Mononuclear cell (primary cell): ENCODE measurements at regions not wholly inside any gene's neighbourhood (a gene's known extent, or its start where the extent isn't known, plus 50 kb on each side); places are given as distances from the start of the nearest gene placed in this dataset.

ENCODE experiments used
- H3K27me3 ChIP-seq: 2 replicates; pipeline ENCODE4 v1.6.0; 2011; ENCODE audit warnings: low read length, control low read depth; ENCODE audit not compliant: insufficient read depth
- H3K4me1 ChIP-seq: 2 replicates; pipeline ENCODE4 v1.5.1; 2011; ENCODE audit warnings: mild to moderate bottlenecking, low read length, control low read depth; ENCODE audit not compliant: insufficient read depth
- H3K4me3 ChIP-seq: 2 replicates; pipeline ENCODE4 v1.5.1; 2011; ENCODE audit warnings: mild to moderate bottlenecking, low read length, moderate library complexity
- H3K9me3 ChIP-seq: 2 replicates; pipeline ENCODE4 v1.5.1; 2011; ENCODE audit warnings: low read depth, mild to moderate bottlenecking, control low read depth, low read length

GRCh38 chr2:41663056-41663455 lies 384.8 kb upstream of the PKDCC start:
- no peaks in the 10 kb centered on the region for H3K9me3 ChIP-seq
- no peak overlapping the region for H3K4me3 ChIP-seq
- H3K4me1 ChIP-seq: no peaks in the 10 kb centered on the region
- no peaks in the 10 kb centered on the region for H3K27me3 ChIP-seq

GRCh38 chr2:41668529-41668928 lies 379.3 kb upstream of the PKDCC start:
- Histone ChIP-seq H3K9me3 (no peaks in the 10 kb centered on the region), H3K27me3 (no peaks in the 10 kb centered on the region), H3K4me3 (no peak overlapping the region), H3K4me1 (peaks cover 4% of the 10 kb centered on the region)

GRCh38 chr2:41678639-41679038 lies 369.2 kb upstream of the PKDCC start:
- no peaks in the 10 kb centered on the region for H3K27me3 ChIP-seq
- H3K9me3 ChIP-seq: no peaks in the 10 kb centered on the region
- no peaks in the 10 kb centered on the region for H3K4me1 ChIP-seq
- no peak overlapping the region for H3K4me3 ChIP-seq

- Histone ChIP-seq H3K4me3 (no peak overlapping the region), H3K9me3 (no peaks in the 10 kb centered on the region), H3K4me1 (no peaks in the 10 kb centered on the region), H3K27me3 (no peaks in the 10 kb centered on the region)
Measured at GRCh38 chr2:41686156-41686555, 361.7 kb upstream of the PKDCC start.

GRCh38 chr2:41691561-41691960 lies 356.3 kb upstream of the PKDCC start:
- Histone ChIP-seq H3K4me3 (no peak overlapping the region), H3K4me1 (no peaks in the 10 kb centered on the region), H3K27me3 (no peaks in the 10 kb centered on the region), H3K9me3 (no peaks in the 10 kb centered on the region)

GRCh38 chr2:41694536-41695049 lies 353.2 kb upstream of the PKDCC start:
- Histone ChIP-seq H3K4me3 (no peak overlapping the region), H3K27me3 (peaks cover 4% of the 10 kb centered on the region), H3K4me1 (no peaks in the 10 kb centered on the region), H3K9me3 (no peaks in the 10 kb centered on the region)

GRCh38 chr2:41695198-41696113 lies 352.4 kb upstream of the PKDCC start:
- peaks cover 4% of the 10 kb centered on the region for H3K27me3 ChIP-seq
- H3K9me3 ChIP-seq: no peaks in the 10 kb centered on the region
- no peak overlapping the region for H3K4me3 ChIP-seq

GRCh38 chr2:41697389-41697788 lies 350.4 kb upstream of the PKDCC start:
- Histone ChIP-seq H3K4me3 (no peak overlapping the region), H3K27me3 (peaks cover 4% of the 10 kb centered on the region), H3K4me1 (no peaks in the 10 kb centered on the region), H3K9me3 (no peaks in the 10 kb centered on the region)

More at GRCh38 chr2:41695198-41696113, 352.4 kb upstream of the PKDCC start:
- no peaks in the 10 kb centered on the region for H3K4me1 ChIP-seq

- no peaks in the 10 kb centered on the region for H3K9me3 ChIP-seq
- H3K4me1 ChIP-seq: no peaks in the 10 kb centered on the region
- peaks cover 4% of the 10 kb centered on the region for H3K27me3 ChIP-seq
- H3K4me3 ChIP-seq: no peak overlapping the region
Measured at GRCh38 chr2:41698678-41699422, 349.0 kb upstream of the PKDCC start.

GRCh38 chr2:41701231-41701630 lies 346.6 kb upstream of the PKDCC start:
- Histone ChIP-seq H3K4me1 (no peaks in the 10 kb centered on the region), H3K27me3 (peaks cover 4% of the 10 kb centered on the region), H3K9me3 (no peaks in the 10 kb centered on the region), H3K4me3 (no peak overlapping the region)

- H3K4me3 ChIP-seq: no peak overlapping the region
- H3K4me1 ChIP-seq: no peaks in the 10 kb centered on the region
- H3K9me3 ChIP-seq: no peaks in the 10 kb centered on the region
- peaks cover 4% of the 10 kb centered on the region for H3K27me3 ChIP-seq
Measured at GRCh38 chr2:41703123-41703522, 344.7 kb upstream of the PKDCC start.

GRCh38 chr2:41705634-41706033 lies 342.2 kb upstream of the PKDCC start:
- Histone ChIP-seq H3K4me3 (no peak overlapping the region), H3K9me3 (no peaks in the 10 kb centered on the region), H3K4me1 (no peaks in the 10 kb centered on the region), H3K27me3 (no peaks in the 10 kb centered on the region)

- Histone ChIP-seq H3K27me3 (no peaks in the 10 kb centered on the region), H3K4me1 (no peaks in the 10 kb centered on the region), H3K9me3 (no peaks in the 10 kb centered on the region), H3K4me3 (no peak overlapping the region)
Measured at GRCh38 chr2:41706286-41706685, 341.5 kb upstream of the PKDCC start.

- no peaks in the 10 kb centered on the region for H3K27me3 ChIP-seq
- H3K9me3 ChIP-seq: no peaks in the 10 kb centered on the region
- no peaks in the 10 kb centered on the region for H3K4me1 ChIP-seq
- no peak overlapping the region for H3K4me3 ChIP-seq
Measured at GRCh38 chr2:41707790-41708451, 339.9 kb upstream of the PKDCC start.
